Fibroblast of the aortic adventitia (primary cell): ENCODE measurements at regions not wholly inside any gene's neighbourhood (a gene's known extent, or its start where the extent isn't known, plus 50 kb on each side); places are given as distances from the start of the nearest gene placed in this dataset.
A peak's percentile ranks its signal among the peaks of the same experiment; 100 is the strongest.

Experiments
- DNase-seq: peaks from one replicate; pipeline ENCODE4 v3.0.0-alpha.2; 2010; ENCODE audit warnings: low read depth
- H3K4me3 ChIP-seq: 2 replicates; pipeline ENCODE4 v1.5.1; 2011; ENCODE audit warnings: low read depth, mild to moderate bottlenecking, control low read depth, low read length, moderate library complexity
- CTCF ChIP-seq: IDR thresholded peaks from 2 replicates; pipeline ENCODE4 v1.5.1; 2011; ENCODE audit warnings: mild to moderate bottlenecking, low read length, control low read depth, inconsistent platforms; ENCODE audit not compliant: insufficient read depth

GRCh38 chr15:39407116-39407515 is 173.8 kb upstream of the THBS1 start:
- DNase-seq = peak; percentile 69
- no peak overlapping the region for H3K4me3 ChIP-seq
- no peak for TF ChIP-seq CTCF

GRCh38 chr15:39409876-39410530 is 170.9 kb upstream of the THBS1 start:
- DNase-seq = peak; percentile 81
- no peak for TF ChIP-seq CTCF

GRCh38 chr15:39411102-39411989 is 169.5 kb upstream of the THBS1 start:
- peak; percentile 30 for DNase-seq
- TF ChIP-seq CTCF = no peak

More at GRCh38 chr15:39409876-39410530, 170.9 kb upstream of the THBS1 start:
- H3K4me3 ChIP-seq = no peak overlapping the region

GRCh38 chr15:39413558-39413957 is 167.3 kb upstream of the THBS1 start:
- TF ChIP-seq CTCF = no peak
- H3K4me3 ChIP-seq = no peak overlapping the region
- no peak for DNase-seq

More at GRCh38 chr15:39411102-39411989, 169.5 kb upstream of the THBS1 start:
- no peak overlapping the region for H3K4me3 ChIP-seq

- no peak for DNase-seq
- TF ChIP-seq CTCF = no peak
- no peak overlapping the region for H3K4me3 ChIP-seq
These were observed 166.7 kb upstream of the THBS1 start for GRCh38 chr15:39414201-39414600.

GRCh38 chr15:39415634-39416033 is 165.2 kb upstream of the THBS1 start:
- no peak for TF ChIP-seq CTCF
- DNase-seq = no peak
- no peak overlapping the region for H3K4me3 ChIP-seq
